ENCODE measurements at regions not wholly inside any gene's neighbourhood (a gene's known extent, or its start where the extent isn't known, plus 50 kb on each side); places are given as distances from the start of the nearest gene placed in this dataset.

DNA sequence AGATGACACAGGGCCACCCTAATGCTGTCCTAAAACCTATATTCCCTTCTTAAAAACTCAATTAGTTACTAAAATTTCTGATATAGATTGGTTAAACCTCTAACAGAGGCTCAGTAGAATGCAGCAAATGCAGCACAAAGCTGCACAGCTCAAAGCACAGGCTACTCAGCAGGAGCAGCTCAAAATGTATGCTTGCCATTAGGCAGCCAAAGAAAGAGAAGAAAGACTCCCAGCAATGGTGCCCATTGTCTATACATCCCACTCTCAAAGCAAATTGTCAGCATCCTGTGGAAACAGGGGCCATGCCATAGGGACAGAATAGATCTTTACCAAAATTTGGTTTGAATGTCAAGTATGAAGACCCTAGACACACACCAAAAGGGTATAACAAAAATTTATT is 73.5 kb downstream of the TFPI2 start:
- Histone ChIP-seq H2BK15ac (ENCODE audit: low read depth, low read length) (no peak overlapping the region), H2BK12ac (ENCODE audit: insufficient read length, low read depth, low read length) (no peak overlapping the region), H3K23ac (ENCODE audit: insufficient read length, low read depth, low read length) (no peak overlapping the region), H3K18ac (ENCODE audit: insufficient read length, low read depth, low read length) (no peak overlapping the region), H3K9ac (ENCODE audit: extremely low read depth, insufficient read length, low read length) (no peak overlapping the region), H3K23me2 (ENCODE audit: insufficient read length, low read depth, low read length, poor library complexity, severe bottlenecking) (no peaks in the 10 kb centered on the region), H3K4me1 (ENCODE audit: insufficient read depth, low read length) (no peaks in the 10 kb centered on the region; the same call in 1 of the 2 replicates), H2AFZ (ENCODE audit: low read length) (no peak overlapping the region), H3K56ac (ENCODE audit: insufficient read length, low read depth, low read length) (no peak overlapping the region), H3K27me3 (ENCODE audit: insufficient read depth, low read length) (no peaks in the 10 kb centered on the region), H2BK120ac (ENCODE audit: low read depth, low read length, poor library complexity, severe bottlenecking) (no peak overlapping the region), H2BK20ac (ENCODE audit: low read depth, low read length, poor library complexity, severe bottlenecking) (no peak overlapping the region), H3K9me3 (ENCODE audit: control insufficient read depth, low read depth, low read length) (no peaks in the 10 kb centered on the region), H2AK5ac (ENCODE audit: insufficient read length, low read length) (no peak overlapping the region), H2BK5ac (ENCODE audit: insufficient read length, low read length) (no peak overlapping the region), H3T11ph (ENCODE audit: low read length) (no peak overlapping the region), H4K5ac (ENCODE audit: insufficient read length, low read depth, low read length) (no peak overlapping the region), H3K4ac (ENCODE audit: low read depth, low read length) (no peak overlapping the region), H4K8ac (replicated peaks; ENCODE audit: insufficient read length, low read depth, low read length) (no peak overlapping the region), H3K4me2 (ENCODE audit: insufficient read depth, insufficient read length, low read length) (no peak overlapping the region), H3K79me1 (ENCODE audit: insufficient read depth, low read depth, low read length, poor library complexity, severe bottlenecking) (no peaks in the 10 kb centered on the region), H3K14ac (ENCODE audit: insufficient read depth, low read length) (no peak overlapping the region), H3K27ac (ENCODE audit: insufficient read length, low read depth, low read length) (no peak overlapping the region), H4K20me1 (ENCODE audit: control insufficient read depth, insufficient read depth, insufficient read length) (no peaks in the 10 kb centered on the region), H4K91ac (ENCODE audit: insufficient read length, low read depth, low read length) (no peak overlapping the region), H3K79me2 (ENCODE audit: insufficient read depth, low read length) (no peaks in the 10 kb centered on the region)
- no peaks in the 10 kb centered on the region for H3K9me3 Mint-ChIP-seq
- no peak overlapping the region for H3K4me3 Mint-ChIP-seq
- no peak for TF ChIP-seq CTCF (conservative IDR thresholded peaks at IDR 0.05)
- no peak for DNase-seq
- H3K4me1 Mint-ChIP-seq = peaks cover 16 to 21% of the 10 kb centered on the region in 2 experiments
- H3K36me3 Mint-ChIP-seq (ENCODE audit: insufficient read depth in 1 of 3, low read depth in 3 of 3) = no peaks in the 10 kb centered on the region; a peak in 1 of 7 replicates
- H3K27me3 Mint-ChIP-seq (ENCODE audit: low read depth) = no peaks in the 10 kb centered on the region
- H3K27ac Mint-ChIP-seq = peak overlapping the region in 1 of 3 experiments; percentile 59; a peak in 2 of 7 replicates

Measured in H9 (cell line).